Stimulated activated CD4-positive, alpha-beta T cell treated with anti-CD3 and anti-CD28 coated beads, TNF-alpha, amount 100 ng/mL, for 48 hours (primary cell): ENCODE measurements at regions not wholly inside any gene's neighbourhood (a gene's known extent, or its start where the extent isn't known, plus 50 kb on each side); places are given as distances from the start of the nearest gene placed in this dataset.
"Not testable (repeated sequence)": the region's sequence is repeated elsewhere in the genome, so short reads cannot be mapped to it uniquely, and the experiment has no call there.

ENCODE experiments used
- DNase-seq, 3 donors: peaks; one replicate each; pipeline ENCODE4 v3.0.0-alpha.2; 2020; ENCODE audit warnings: low read depth in 3 of 3

DNA sequence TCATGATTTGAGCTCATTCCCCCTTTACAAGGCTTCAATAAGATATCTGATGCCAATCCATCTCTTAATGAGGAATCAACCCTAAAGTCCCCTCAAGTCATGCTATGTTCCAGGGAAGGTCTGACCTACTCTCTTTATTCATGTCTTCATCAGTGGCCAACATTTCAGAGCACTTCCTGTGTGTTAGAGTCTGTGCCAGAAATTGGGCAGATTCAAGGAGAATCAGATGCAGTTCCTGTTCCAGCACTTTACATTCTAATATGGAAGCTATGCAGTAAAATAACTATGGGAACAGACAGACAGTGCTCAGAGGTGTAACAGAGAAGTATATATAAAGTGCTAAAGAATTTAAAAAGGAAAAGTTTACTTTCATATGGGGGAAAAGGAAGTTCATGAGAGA is 193.4 kb upstream of the NR4A3 start:
- DNase-seq: no peak

DNA sequence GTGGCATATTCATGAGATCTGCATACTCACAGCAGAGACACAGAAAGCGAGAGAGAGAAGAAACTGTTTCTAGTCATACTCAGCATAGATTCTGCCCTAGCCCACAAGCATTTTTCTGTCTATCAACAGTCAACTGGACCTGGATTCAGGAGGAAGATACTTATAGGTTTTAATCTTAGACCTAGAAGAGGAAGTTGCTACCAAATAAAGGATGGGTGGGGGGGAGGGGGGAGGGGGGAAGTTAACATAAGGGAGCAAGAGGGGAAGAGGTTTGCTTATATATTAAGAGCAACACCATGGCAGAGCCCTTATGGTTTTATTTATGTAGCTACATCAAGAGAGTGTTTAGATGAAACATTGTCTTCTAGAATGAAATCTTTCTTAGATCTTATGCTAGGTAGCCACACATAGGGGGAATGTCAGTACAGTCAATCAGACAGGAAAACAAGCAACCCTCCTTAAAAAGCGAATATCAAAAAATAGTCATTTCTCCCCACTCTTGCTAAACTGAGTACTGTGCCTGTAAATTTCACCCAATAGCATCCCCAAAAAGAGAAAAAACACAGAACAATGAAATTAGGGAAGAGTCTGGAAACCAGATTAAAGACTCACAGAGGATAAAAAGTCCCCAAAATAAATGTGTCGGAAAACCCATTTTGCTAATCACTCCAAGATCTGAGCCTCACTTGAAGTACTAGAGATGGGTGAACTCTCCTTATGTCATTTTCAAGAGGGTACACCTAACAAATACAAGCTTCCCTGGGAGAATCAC is 192.7 kb upstream of the NR4A3 start:
- no peak for DNase-seq

GRCh38 chr9:99632349-99633038 is 189.2 kb upstream of the NR4A3 start:
- DNase-seq: no peak

- DNase-seq: no peak
Measured at GRCh38 chr9:99633265-99633664, 188.4 kb upstream of the NR4A3 start.

DNA sequence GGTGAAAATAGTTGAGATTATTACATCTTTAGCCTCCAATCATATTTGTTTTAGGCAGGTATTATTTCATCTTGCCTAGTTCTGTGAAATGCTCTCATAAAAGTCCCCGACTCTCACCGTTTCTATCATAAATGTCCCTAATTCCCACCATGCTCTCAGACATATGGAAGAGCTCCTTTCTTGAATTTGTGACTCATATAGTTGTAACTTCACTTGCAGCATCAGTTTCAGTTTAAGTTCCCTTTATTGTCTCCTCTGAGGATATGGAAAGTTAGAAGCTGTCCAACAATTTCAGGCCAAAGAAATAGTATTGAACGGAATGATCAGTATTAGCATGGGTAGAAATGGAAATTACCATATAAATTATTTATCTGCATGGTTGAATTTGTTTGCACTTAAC is 187.5 kb upstream of the NR4A3 start:
- DNase-seq: no peak

DNA sequence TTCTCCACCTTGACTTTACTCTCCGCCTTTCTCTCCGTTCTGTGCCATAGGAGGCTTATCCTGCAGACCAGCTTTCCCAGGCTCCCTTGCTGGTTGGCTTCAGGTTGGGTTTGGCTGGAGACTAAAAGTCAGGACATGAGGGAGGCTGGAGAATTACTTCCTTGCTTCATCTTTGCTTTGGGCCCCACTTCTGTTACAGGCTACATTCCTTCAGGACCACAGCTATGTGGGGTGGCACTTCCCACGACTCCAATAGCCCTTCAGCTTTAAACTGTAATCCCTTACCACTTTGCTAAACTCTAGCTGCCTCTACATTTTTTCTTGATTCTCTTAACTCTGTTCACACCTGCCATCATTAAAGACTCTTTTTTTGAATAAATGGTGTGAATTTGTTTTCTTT is 186.7 kb upstream of the NR4A3 start:
- no peak for DNase-seq

- no peak for DNase-seq
Measured at GRCh38 chr9:99637641-99638040, 184.0 kb upstream of the NR4A3 start.

GRCh38 chr9:99638971-99639370 is 182.7 kb upstream of the NR4A3 start:
- DNase-seq: no peak

DNA sequence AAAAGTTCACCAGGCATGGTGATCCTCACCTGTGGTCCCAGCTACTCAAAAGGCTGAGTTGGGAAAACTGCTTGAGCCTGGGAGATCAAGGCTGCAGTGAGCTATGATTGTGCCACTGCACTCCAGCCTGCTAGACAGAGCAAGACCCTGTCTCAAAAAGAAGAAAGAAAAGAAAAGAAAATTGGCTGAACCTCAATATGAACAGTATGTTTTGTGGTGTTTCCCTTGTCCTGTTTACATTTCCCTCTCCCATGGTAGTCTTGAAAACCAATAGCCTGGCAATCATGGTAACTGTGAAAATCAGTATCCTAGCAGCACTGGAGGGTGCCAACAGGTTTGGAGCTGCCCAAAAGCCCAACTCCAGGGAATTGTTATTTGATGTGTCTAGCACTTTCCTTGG is 174.1 kb upstream of the NR4A3 start:
- no peak for DNase-seq

GRCh38 chr9:99650187-99650874 is 171.4 kb upstream of the NR4A3 start:
- DNase-seq: no peak

GRCh38 chr9:99660191-99660636 is 161.5 kb upstream of the NR4A3 start:
- no peak for DNase-seq

GRCh38 chr9:99663297-99663696 is 158.4 kb upstream of the NR4A3 start:
- no peak for DNase-seq

GRCh38 chr9:99663856-99664255 is 157.8 kb upstream of the NR4A3 start:
- no peak for DNase-seq

- no peak for DNase-seq
Measured at GRCh38 chr9:99666571-99666970, 155.1 kb upstream of the NR4A3 start.

GRCh38 chr9:99670886-99671285 is 150.8 kb upstream of the NR4A3 start:
- DNase-seq: not testable (repeated sequence)

DNA sequence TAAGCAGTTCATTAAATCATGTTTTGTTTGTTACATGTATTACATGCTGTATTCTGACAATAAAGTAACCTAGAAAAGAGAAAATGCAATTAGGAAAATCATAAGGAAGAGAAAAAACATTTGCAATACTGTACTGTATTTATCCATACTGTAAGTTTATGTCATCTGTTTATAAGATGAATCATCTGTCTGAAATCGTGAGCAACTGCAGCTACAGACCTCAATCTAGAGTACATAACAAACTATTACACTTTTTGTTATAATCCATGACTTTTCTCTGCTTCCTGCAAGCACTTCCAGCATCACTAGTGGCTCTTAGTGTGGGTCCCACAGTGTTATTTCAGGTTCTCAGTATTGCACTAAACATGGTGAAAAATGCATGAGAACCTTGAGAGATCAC is 144.4 kb upstream of the NR4A3 start:
- DNase-seq: no peak

DNA sequence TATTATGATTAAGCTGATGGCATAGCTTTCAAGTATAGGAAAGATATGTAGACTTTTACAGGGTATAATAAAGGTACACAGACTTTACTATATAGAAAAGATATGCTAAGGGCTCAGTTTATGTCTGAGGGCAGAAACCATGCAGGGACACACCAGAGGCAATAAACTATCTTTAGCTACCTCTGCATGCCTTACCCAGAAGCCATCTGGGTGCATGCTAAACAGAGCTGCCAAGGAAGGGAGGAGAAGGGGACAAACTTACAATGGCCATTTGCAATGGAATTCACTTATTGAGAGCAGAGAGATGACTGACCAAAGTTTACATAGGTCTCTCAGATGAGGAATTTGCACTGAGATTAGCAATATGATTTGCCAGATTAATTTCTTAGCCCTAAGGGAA is 143.1 kb upstream of the NR4A3 start:
- no peak for DNase-seq

GRCh38 chr9:99680191-99680590 is 141.5 kb upstream of the NR4A3 start:
- no peak for DNase-seq

DNA sequence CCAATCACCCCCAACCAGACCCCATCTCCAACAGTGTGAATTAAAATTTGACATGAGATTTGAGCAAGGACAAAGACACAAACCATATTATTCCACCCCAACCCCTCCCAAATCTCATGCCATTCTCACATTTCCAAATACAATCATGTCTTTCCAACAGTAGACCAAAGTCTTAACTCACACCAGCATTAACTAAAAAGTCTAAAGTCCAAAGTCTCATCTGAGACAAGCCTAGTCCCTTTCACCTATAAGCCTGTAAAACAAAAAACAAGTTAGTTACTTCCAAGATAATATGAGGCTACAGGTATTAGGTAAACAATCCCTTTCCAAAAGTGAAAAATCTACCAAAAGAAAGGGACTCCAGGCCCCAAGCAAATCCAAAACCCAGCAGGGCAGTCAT is 140.6 kb upstream of the NR4A3 start:
- DNase-seq: no peak

DNA sequence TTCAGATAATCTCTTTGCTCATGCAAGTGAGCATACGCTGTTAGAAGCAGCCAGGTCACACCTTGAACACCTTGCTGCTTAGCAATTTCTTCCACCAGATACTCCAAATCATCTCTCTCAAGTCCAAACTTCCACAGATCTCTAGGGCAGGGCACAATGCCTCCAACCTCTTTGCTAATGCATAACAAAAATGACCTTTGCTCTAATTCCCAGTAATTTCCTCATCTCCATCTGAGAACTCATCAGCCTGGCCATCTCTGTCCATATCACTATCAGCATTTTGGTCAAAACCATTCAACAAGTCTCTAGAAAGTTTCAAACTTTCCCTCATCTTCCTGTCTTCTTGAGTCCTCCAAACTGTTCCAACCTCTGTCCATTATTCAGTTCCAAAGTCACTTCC is 139.3 kb upstream of the NR4A3 start:
- no peak for DNase-seq

DNA sequence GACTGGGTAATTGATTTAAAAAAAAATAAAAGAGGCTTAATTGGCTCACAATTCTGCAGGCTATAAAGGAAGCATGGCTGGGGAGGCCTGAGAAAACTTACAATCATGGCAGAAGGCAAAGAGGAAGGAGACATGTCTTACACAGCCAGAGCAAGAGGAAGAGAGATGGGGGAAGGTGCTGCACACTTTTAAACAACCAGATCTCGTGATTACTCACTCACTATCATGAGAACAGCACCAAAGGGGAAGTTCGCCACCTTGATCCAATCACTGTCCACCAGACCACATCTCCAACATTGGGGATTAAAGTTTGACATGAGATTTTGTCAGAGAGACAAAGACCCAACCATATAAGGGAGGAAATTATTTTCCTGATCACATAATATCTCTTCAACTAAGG is 138.8 kb upstream of the NR4A3 start:
- DNase-seq: no peak

GRCh38 chr9:99690573-99690972 is 131.1 kb upstream of the NR4A3 start:
- DNase-seq: no peak

GRCh38 chr9:99693888-99694287 is 127.8 kb upstream of the NR4A3 start:
- DNase-seq: no peak
